DND-41 (cell line): ENCODE measurements at regions not wholly inside any gene's neighbourhood (a gene's known extent, or its start where the extent isn't known, plus 50 kb on each side); places are given as distances from the start of the nearest gene placed in this dataset.

Experiments
- ATAC-seq: fragments of 200-7000 bp; cut with Tn5 transposase; 3 replicates; pipeline ENCODE4 v1.9.1; 2021; ENCODE audit warnings: low read depth; ENCODE audit not compliant: insufficient read depth
- DNase-seq: peaks from one replicate; pipeline ENCODE4 v3.0.0-alpha.2; 2020
- H2AFZ ChIP-seq: 2 replicates; pipeline ENCODE4 v1.6.0; 2012; ENCODE audit warnings: low read depth, low read length
- H3K27ac ChIP-seq: 2 replicates; pipeline ENCODE4 v1.5.1; 2012; ENCODE audit warnings: low read length, inconsistent platforms
- H3K27me3 ChIP-seq: fragments of 200-600 bp; sonication (generic); 2 replicates; pipeline ENCODE4 v1.6.0; 2012; ENCODE audit warnings: low read length, mild to moderate bottlenecking, inconsistent platforms; ENCODE audit not compliant: insufficient read depth, poor library complexity
- H3K36me3 ChIP-seq: 2 replicates; pipeline ENCODE4 v1.5.1; 2012; ENCODE audit warnings: low read length, inconsistent platforms; ENCODE audit not compliant: insufficient read depth
- H3K4me1 ChIP-seq: 2 replicates; pipeline ENCODE4 v1.5.1; 2012; ENCODE audit warnings: mild to moderate bottlenecking, low read length; ENCODE audit not compliant: insufficient read depth
- H3K4me2 ChIP-seq: 2 replicates; pipeline ENCODE4 v1.6.0; 2012; ENCODE audit warnings: mild to moderate bottlenecking, moderate library complexity, low read length, inconsistent platforms; ENCODE audit not compliant: insufficient read depth
- H3K4me3 ChIP-seq, 2 experiments: fragments of 200-600 bp in 1 of 2; shearing (Covaris generic) in 1 of 2; 2 replicates each; pipeline ENCODE4 v1.5.1; 2012 to 2016; ENCODE audit warnings: inconsistent platforms in 2 of 2, low read length in 2 of 2, mild to moderate bottlenecking in 2 of 2, low read depth in 1 of 2, moderate library complexity in 1 of 2
- H3K79me2 ChIP-seq: 2 replicates; pipeline ENCODE4 v1.6.0; 2012; ENCODE audit warnings: low read length, inconsistent platforms; ENCODE audit not compliant: insufficient read depth
- H3K9ac ChIP-seq: 2 replicates; pipeline ENCODE4 v1.6.0; 2012; ENCODE audit warnings: low read depth, mild to moderate bottlenecking, inconsistent platforms, low read length, moderate library complexity
- H3K9me3 ChIP-seq: 2 replicates; pipeline ENCODE4 v1.5.1; 2012; ENCODE audit warnings: low read length, moderate library complexity, mild to moderate bottlenecking, inconsistent platforms; ENCODE audit not compliant: insufficient read depth, severe bottlenecking
- H4K20me1 ChIP-seq: 2 replicates; pipeline ENCODE4 v1.6.0; 2012; ENCODE audit warnings: low read length; ENCODE audit not compliant: insufficient read depth
- CTCF ChIP-seq: IDR thresholded peaks from 2 replicates; pipeline ENCODE4 v1.5.1; 2012; ENCODE audit warnings: borderline replicate concordance, low read length, moderate library complexity, mild to moderate bottlenecking; ENCODE audit not compliant: poor library complexity, severe bottlenecking; ENCODE audit errors: extremely low read depth
- EZH2 ChIP-seq: IDR thresholded peaks from 3 replicates; pipeline ENCODE4 v1.6.1; 2012; ENCODE audit warnings: borderline replicate concordance, low read depth, mild to moderate bottlenecking, moderate library complexity, low read length, inconsistent platforms; ENCODE audit not compliant: severe bottlenecking

DNA sequence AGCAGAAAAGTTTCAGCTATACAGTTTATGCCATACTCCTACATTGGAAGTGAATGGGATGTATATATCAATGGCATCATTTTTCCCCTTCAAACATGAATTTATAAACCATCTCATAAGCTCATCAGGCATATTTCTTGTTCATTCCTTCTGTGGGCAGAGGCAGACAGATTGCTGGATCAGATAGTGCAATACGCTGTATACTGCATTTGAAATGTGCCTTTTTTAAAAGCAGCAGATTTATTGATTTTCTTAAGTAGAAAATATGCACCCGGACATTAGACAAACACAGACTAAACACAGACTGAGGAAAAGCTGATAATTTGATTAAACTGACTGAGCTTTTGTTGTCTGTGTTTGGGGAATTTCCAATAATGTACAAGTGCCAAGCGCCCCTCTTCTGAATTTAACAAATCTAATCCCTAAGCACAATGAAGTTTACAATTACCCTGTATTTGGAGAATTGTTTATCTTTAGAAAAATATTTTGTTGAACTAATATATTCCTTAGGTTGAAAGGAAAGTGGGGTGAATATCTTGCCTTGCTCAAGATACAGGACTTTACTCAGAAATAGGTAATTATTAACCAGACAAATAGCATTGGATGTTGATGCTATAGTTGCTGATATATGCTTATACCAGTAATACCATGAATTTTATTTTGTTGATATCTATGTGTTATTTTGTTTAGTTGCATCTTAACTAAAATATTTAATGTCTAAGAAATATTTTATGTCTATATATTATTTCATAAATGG is 566.6 kb upstream of the MEF2C start:
- Histone ChIP-seq H3K4me2 (no peak overlapping the region), H4K20me1 (no peaks in the 10 kb centered on the region), H3K36me3 (no peaks in the 10 kb centered on the region), H3K27me3 (no peaks in the 10 kb centered on the region), H2AFZ (no peak overlapping the region), H3K79me2 (no peaks in the 10 kb centered on the region), H3K27ac (no peak overlapping the region), H3K4me3 (no peak overlapping the region), H3K9me3 (no peaks in the 10 kb centered on the region), H3K9ac (no peak overlapping the region), H3K4me1 (no peaks in the 10 kb centered on the region)
- DNase-seq: no peak
- ATAC-seq: no peak
- TF ChIP-seq CTCF: no peak
- no peak for TF ChIP-seq EZH2

- Histone ChIP-seq H3K79me2 (no peaks in the 10 kb centered on the region), H3K9ac (no peak overlapping the region), H4K20me1 (no peaks in the 10 kb centered on the region), H3K27ac (no peak overlapping the region), H3K36me3 (no peaks in the 10 kb centered on the region), H3K9me3 (no peaks in the 10 kb centered on the region), H3K4me2 (no peak overlapping the region), H3K4me3 (no peak overlapping the region), H2AFZ (no peak overlapping the region), H3K4me1 (no peaks in the 10 kb centered on the region), H3K27me3 (no peaks in the 10 kb centered on the region)
- TF ChIP-seq EZH2 (no peak), CTCF (no peak)
- DNase-seq: no peak
- no peak for ATAC-seq
These were observed 564.0 kb upstream of the MEF2C start for GRCh38 chr5:89447027-89447426.

DNA sequence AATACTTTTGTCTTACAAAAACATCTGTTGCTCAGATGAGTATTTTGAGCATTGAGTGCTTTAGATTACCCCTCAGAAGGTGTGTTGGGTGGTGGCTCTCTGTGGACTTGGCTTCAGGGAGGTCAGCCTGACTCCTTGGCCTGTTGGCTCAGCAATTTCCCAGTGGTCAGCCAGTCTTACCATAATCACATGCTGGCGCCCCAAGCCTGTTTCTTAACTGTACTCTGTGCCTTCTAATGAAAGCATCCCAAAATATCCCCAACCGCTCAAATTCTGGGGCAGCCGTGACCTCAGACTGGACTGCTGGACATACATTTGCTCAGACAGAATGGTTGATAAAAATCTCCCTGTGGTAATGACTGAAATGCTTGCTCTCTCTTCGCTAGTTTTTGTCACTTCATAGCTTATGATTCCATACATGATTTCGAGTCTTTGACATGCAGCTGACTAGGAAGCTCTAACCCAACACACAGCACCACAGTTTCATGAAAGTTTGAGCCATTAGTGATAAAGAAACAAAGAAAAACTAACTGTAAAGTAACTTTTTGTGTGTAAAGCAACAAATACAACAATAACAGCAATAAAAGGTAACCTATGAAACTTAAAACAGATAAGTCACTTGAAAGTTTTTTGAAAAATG is 562.2 kb upstream of the MEF2C start:
- Histone ChIP-seq H3K79me2 (no peaks in the 10 kb centered on the region), H3K36me3 (no peaks in the 10 kb centered on the region), H3K27me3 (no peaks in the 10 kb centered on the region), H3K4me3 (no peak overlapping the region), H3K9ac (no peak overlapping the region), H4K20me1 (no peaks in the 10 kb centered on the region), H3K4me1 (no peaks in the 10 kb centered on the region), H3K9me3 (no peaks in the 10 kb centered on the region), H3K27ac (no peak overlapping the region), H2AFZ (no peak overlapping the region), H3K4me2 (no peak overlapping the region)
- no peak for TF ChIP-seq CTCF
- no peak for TF ChIP-seq EZH2
- DNase-seq (no peak), ATAC-seq (no peak)
